Left ventricle myocardium inferior (tissue), 1 donor: ENCODE measurements at regions not wholly inside any gene's neighbourhood (a gene's known extent, or its start where the extent isn't known, plus 50 kb on each side); places are given as distances from the start of the nearest gene placed in this dataset.

Source experiments
- DNase-seq: peaks from one replicate; pipeline ENCODE4 v3.0.0-alpha.2; 2020
- H3K27ac ChIP-seq: fragments of 200-600 bp; replicated peaks from 2 replicates; pipeline ENCODE4 v1.8.0; 2021
- H3K27me3 ChIP-seq: fragments of 200-600 bp; 2 replicates; pipeline ENCODE4 v1.8.0; 2021; ENCODE audit warnings: low read depth
- H3K36me3 ChIP-seq: fragments of 200-600 bp; 2 replicates; pipeline ENCODE4 v1.8.0; 2021
- H3K4me1 ChIP-seq: fragments of 200-600 bp; 2 replicates; pipeline ENCODE4 v1.8.0; 2021
- H3K4me3 ChIP-seq: fragments of 200-600 bp; 2 replicates; pipeline ENCODE4 v1.8.0; 2021; ENCODE audit warnings: mild to moderate bottlenecking, moderate library complexity
- H3K9me3 ChIP-seq: fragments of 200-600 bp; replicated peaks from 2 replicates; pipeline ENCODE4 v1.8.0; 2021
- CTCF ChIP-seq: fragments of 200-600 bp; IDR thresholded peaks from 2 replicates; pipeline ENCODE4 v1.8.0; 2021; ENCODE audit warnings: antibody characterized with exemption, mild to moderate bottlenecking, borderline replicate concordance
- intact Hi-C: fragments of 100-400 bp; cut with micrococcal nuclease; formaldehyde crosslinking; loops from one replicate; pipeline ENCODE4 v1.11.0; 2022
- donor health status: DM: no; HTN: yes; CAD: no; lungs with severe emphysema.

GRCh38 chr12:115135800-115136211 lies 451.8 kb upstream of the TBX3 start:
- DNase-seq: peak; percentile 79
- Histone ChIP-seq H3K27ac (peak overlapping the region; percentile 39), H3K4me3 (no peak overlapping the region), H3K27me3 (no peaks in the 10 kb centered on the region), H3K4me1 (peaks cover 5% of the 10 kb centered on the region), H3K36me3 (no peaks in the 10 kb centered on the region), H3K9me3 (peaks cover 8% of the 10 kb centered on the region)
- intact Hi-C loops: no loop called here
- TF ChIP-seq CTCF: no peak

GRCh38 chr12:115134298-115134697 lies 450.3 kb upstream of the TBX3 start:
- Histone ChIP-seq H3K27ac (no peak overlapping the region), H3K4me3 (no peak overlapping the region), H3K27me3 (no peaks in the 10 kb centered on the region), H3K9me3 (peaks cover 12% of the 10 kb centered on the region), H3K4me1 (peaks cover 5% of the 10 kb centered on the region), H3K36me3 (no peaks in the 10 kb centered on the region)
- TF ChIP-seq CTCF: no peak
- DNase-seq: no peak
- intact Hi-C loops: no loop called here

GRCh38 chr12:115132905-115133304 lies 448.9 kb upstream of the TBX3 start:
- H3K36me3 ChIP-seq: no peaks in the 10 kb centered on the region
- intact Hi-C loops: no loop called here
- H3K27ac ChIP-seq: no peak overlapping the region
- no peak overlapping the region for H3K4me3 ChIP-seq
- H3K9me3 ChIP-seq: peaks cover 16% of the 10 kb centered on the region
- H3K27me3 ChIP-seq: no peaks in the 10 kb centered on the region
- no peak for TF ChIP-seq CTCF
- peaks cover 5% of the 10 kb centered on the region for H3K4me1 ChIP-seq
- DNase-seq: no peak

GRCh38 chr12:115132145-115132544 lies 448.2 kb upstream of the TBX3 start:
- Histone ChIP-seq H3K4me1 (peaks cover 5% of the 10 kb centered on the region), H3K4me3 (no peak overlapping the region), H3K27me3 (no peaks in the 10 kb centered on the region), H3K27ac (no peak overlapping the region), H3K9me3 (peaks cover 16% of the 10 kb centered on the region), H3K36me3 (no peaks in the 10 kb centered on the region)
- intact Hi-C loops: no loop called here
- no peak for DNase-seq
- no peak for TF ChIP-seq CTCF

- no peak for DNase-seq
Observed at GRCh38 chr12:115129727-115130126, 445.8 kb upstream of the TBX3 start.

More at GRCh38 chr12:115129727-115130126, 445.8 kb upstream of the TBX3 start:
- intact Hi-C loops: no loop called here
- no peak overlapping the region for H3K27ac ChIP-seq
- peaks cover 14% of the 10 kb centered on the region for H3K9me3 ChIP-seq
- TF ChIP-seq CTCF: no peak
- H3K27me3 ChIP-seq: no peaks in the 10 kb centered on the region
- no peaks in the 10 kb centered on the region for H3K4me1 ChIP-seq
- no peak overlapping the region for H3K4me3 ChIP-seq
- H3K36me3 ChIP-seq: no peaks in the 10 kb centered on the region
